OCI-LY1 (cell line): ENCODE measurements at regions not wholly inside any gene's neighbourhood (a gene's known extent, or its start where the extent isn't known, plus 50 kb on each side); places are given as distances from the start of the nearest gene placed in this dataset.

Experiments used
- H2AFZ ChIP-seq: fragments of 200-600 bp; sonication (generic), shearing (Covaris generic); 2 replicates; pipeline ENCODE4 v1.6.0; 2014; ENCODE audit warnings: antibody characterized with exemption, mild to moderate bottlenecking, low read length
- H3F3A ChIP-seq: fragments of 200-600 bp; sonication (generic), shearing (Covaris generic); 2 replicates; pipeline ENCODE4 v1.6.0; 2014; ENCODE audit warnings: mild to moderate bottlenecking, antibody characterized with exemption, low read length, moderate library complexity; ENCODE audit not compliant: insufficient read depth
- H3K27ac ChIP-seq: fragments of 200-600 bp; sonication (generic); 2 replicates; pipeline ENCODE4 v1.5.1; 2014; ENCODE audit warnings: low read length, mixed run types, mild to moderate bottlenecking, low read depth; ENCODE audit not compliant: poor library complexity, severe bottlenecking
- H3K27me3 ChIP-seq: fragments of 200-600 bp; sonication (generic); 2 replicates; pipeline ENCODE4 v1.6.0; 2014; ENCODE audit warnings: antibody characterized with exemption, mild to moderate bottlenecking, low read length, moderate library complexity; ENCODE audit not compliant: insufficient read depth
- H3K36me3 ChIP-seq: fragments of 200-600 bp; sonication (generic); 2 replicates; pipeline ENCODE4 v1.6.1; 2014; ENCODE audit warnings: mild to moderate bottlenecking, antibody characterized with exemption, low read length, moderate library complexity, mixed read lengths; ENCODE audit not compliant: insufficient read depth
- H3K4me1 ChIP-seq: fragments of 200-600 bp; sonication (generic); 2 replicates; pipeline ENCODE4 v1.5.1; 2014; ENCODE audit warnings: mild to moderate bottlenecking, low read length, moderate library complexity; ENCODE audit not compliant: insufficient read depth, severe bottlenecking
- H3K4me2 ChIP-seq: fragments of 200-600 bp; sonication (generic), shearing (Covaris generic); 2 replicates; pipeline ENCODE4 v1.6.1; 2014; ENCODE audit warnings: low read length
- H3K4me3 ChIP-seq: fragments of 200-600 bp; sonication (generic); 2 replicates; pipeline ENCODE4 v1.5.1; 2014; ENCODE audit warnings: low read length, low read depth, mild to moderate bottlenecking, mixed read lengths; ENCODE audit not compliant: poor library complexity, severe bottlenecking
- H3K79me2 ChIP-seq: fragments of 200-600 bp; shearing (Covaris generic); 2 replicates; pipeline ENCODE4 v1.6.1; 2016; ENCODE audit warnings: mixed run types, low read length, mixed read lengths; ENCODE audit not compliant: insufficient read depth
- H3K9ac ChIP-seq: fragments of 200-600 bp; sonication (generic), shearing (Covaris generic); 2 replicates; pipeline ENCODE4 v1.6.1; 2014; ENCODE audit warnings: mild to moderate bottlenecking, low read length, mixed read lengths
- H3K9me2 ChIP-seq: fragments of 200-600 bp; sonication (generic), shearing (Covaris generic); 2 replicates; pipeline ENCODE4 v1.6.1; 2014; ENCODE audit warnings: low read depth, mild to moderate bottlenecking, low read length, mixed read lengths
- H3K9me3 ChIP-seq: fragments of 200-600 bp; shearing (Covaris generic); 2 replicates; pipeline ENCODE4 v1.6.1; 2014; ENCODE audit warnings: low read length, mixed read lengths
- H4K20me1 ChIP-seq: fragments of 200-600 bp; sonication (generic), shearing (Covaris generic); 2 replicates; pipeline ENCODE4 v1.6.0; 2016; ENCODE audit warnings: mild to moderate bottlenecking, low read length; ENCODE audit not compliant: insufficient read depth
- CTCF ChIP-seq: fragments of 200-600 bp; sonication (generic), shearing (Covaris generic); IDR thresholded peaks from 2 replicates; pipeline ENCODE4 v1.5.1; 2017; ENCODE audit warnings: mild to moderate bottlenecking, antibody characterized with exemption, low read length, moderate library complexity, mixed read lengths
- EZH2 ChIP-seq: fragments of 200-600 bp; sonication (generic), shearing (Covaris generic); IDR thresholded peaks from 2 replicates; pipeline ENCODE4 v1.8.0; 2017; ENCODE audit warnings: borderline replicate concordance, mixed run types, mild to moderate bottlenecking, antibody characterized with exemption, low read length, moderate library complexity, mixed read lengths

GRCh38 chr15:87500240-87500639, 756.3 kb downstream of the NTRK3 start:
- TF ChIP-seq CTCF (no peak), EZH2 (no peak)

GRCh38 chr15:87498560-87498959, 758.0 kb downstream of the NTRK3 start:
- no peak overlapping the region for H3K4me2 ChIP-seq

More at GRCh38 chr15:87500240-87500639, 756.3 kb downstream of the NTRK3 start:
- no peaks in the 10 kb centered on the region for H3K79me2 ChIP-seq
- no peak overlapping the region for H2AFZ ChIP-seq
- H3K4me2 ChIP-seq, result no peak overlapping the region
- H3K9ac ChIP-seq, result no peak overlapping the region
- no peaks in the 10 kb centered on the region for H3K4me1 ChIP-seq
- no peak overlapping the region for H3K4me3 ChIP-seq
- no peaks in the 10 kb centered on the region for H3K36me3 ChIP-seq
- H3K9me3 ChIP-seq, result no peaks in the 10 kb centered on the region
- H3K27me3 ChIP-seq, result no peaks in the 10 kb centered on the region
- no peaks in the 10 kb centered on the region for H3K9me2 ChIP-seq
- no peak overlapping the region for H3K27ac ChIP-seq
- no peaks in the 10 kb centered on the region for H3F3A ChIP-seq
- H4K20me1 ChIP-seq, result no peaks in the 10 kb centered on the region

GRCh38 chr15:87496795-87497194, 759.7 kb downstream of the NTRK3 start:
- no peaks in the 10 kb centered on the region for H3K79me2 ChIP-seq
- H3K4me2 ChIP-seq, result no peak overlapping the region
- H3K9me2 ChIP-seq, result no peaks in the 10 kb centered on the region
- no peak overlapping the region for H3K4me3 ChIP-seq
- H3K9me3 ChIP-seq, result no peaks in the 10 kb centered on the region
- no peak overlapping the region for H3K9ac ChIP-seq
- H3F3A ChIP-seq, result no peaks in the 10 kb centered on the region
- TF ChIP-seq EZH2, result no peak
- TF ChIP-seq CTCF, result no peak
- H3K36me3 ChIP-seq, result no peaks in the 10 kb centered on the region
- no peak overlapping the region for H3K27ac ChIP-seq
- H2AFZ ChIP-seq, result no peak overlapping the region
- no peaks in the 10 kb centered on the region for H4K20me1 ChIP-seq
- H3K4me1 ChIP-seq, result no peaks in the 10 kb centered on the region
- H3K27me3 ChIP-seq, result no peaks in the 10 kb centered on the region

More at GRCh38 chr15:87498560-87498959, 758.0 kb downstream of the NTRK3 start:
- TF ChIP-seq EZH2 (no peak), CTCF (no peak)
- Histone ChIP-seq H3K36me3 (no peaks in the 10 kb centered on the region), H3K27me3 (no peaks in the 10 kb centered on the region), H3K27ac (no peak overlapping the region), H4K20me1 (no peaks in the 10 kb centered on the region), H3K9me3 (no peaks in the 10 kb centered on the region), H2AFZ (no peak overlapping the region), H3F3A (no peaks in the 10 kb centered on the region), H3K9me2 (no peaks in the 10 kb centered on the region), H3K4me1 (no peaks in the 10 kb centered on the region), H3K79me2 (no peaks in the 10 kb centered on the region), H3K9ac (no peak overlapping the region), H3K4me3 (no peak overlapping the region)
